Osteocyte (in vitro differentiated cells): ENCODE measurements at regions not wholly inside any gene's neighbourhood (a gene's known extent, or its start where the extent isn't known, plus 50 kb on each side); places are given as distances from the start of the nearest gene placed in this dataset.

Experiments used
- DNase-seq: peaks from one replicate; pipeline ENCODE4 v3.0.0; 2021; ENCODE audit warnings: mixed read lengths; ENCODE audit not compliant: unreplicated experiment; ENCODE audit errors: extremely low spot score
- H3K27ac Mint-ChIP-seq: one replicate; pipeline ENCODE4 v1.8.0; 2021; ENCODE audit warnings: mild to moderate bottlenecking, mixed read lengths; ENCODE audit not compliant: unreplicated experiment
- H3K27me3 Mint-ChIP-seq: one replicate; pipeline ENCODE4 v1.8.0; 2021; ENCODE audit warnings: mixed read lengths; ENCODE audit not compliant: unreplicated experiment
- H3K36me3 Mint-ChIP-seq: one replicate; pipeline ENCODE4 v1.8.0; 2021; ENCODE audit warnings: mixed read lengths; ENCODE audit not compliant: unreplicated experiment
- H3K4me1 Mint-ChIP-seq: one replicate; pipeline ENCODE4 v1.8.0; 2021; ENCODE audit warnings: mixed read lengths; ENCODE audit not compliant: unreplicated experiment
- H3K4me3 Mint-ChIP-seq: one replicate; pipeline ENCODE4 v1.8.0; 2021; ENCODE audit warnings: mild to moderate bottlenecking, moderate library complexity, mixed read lengths; ENCODE audit not compliant: unreplicated experiment
- H3K9me3 Mint-ChIP-seq: one replicate; pipeline ENCODE4 v1.8.0; 2021; ENCODE audit warnings: mixed read lengths; ENCODE audit not compliant: unreplicated experiment
- CTCF ChIP-seq: fragments of 200-600 bp; sonication (generic); IDR thresholded peaks from 2 replicates; pipeline ENCODE4 v1.5.0; 2021; ENCODE audit warnings: antibody characterized with exemption, mild to moderate bottlenecking, moderate library complexity

GRCh38 chr11:70859180-70859579, 393.2 kb downstream of the SHANK2 start:
- Mint-ChIP-seq H3K4me1 (no peaks in the 10 kb centered on the region), H3K4me3 (no peak overlapping the region), H3K27ac (no peak overlapping the region), H3K27me3 (no peaks in the 10 kb centered on the region), H3K9me3 (peaks cover 8% of the 10 kb centered on the region), H3K36me3 (no peaks in the 10 kb centered on the region)
- TF ChIP-seq CTCF = no peak
- no peak for DNase-seq

GRCh38 chr11:70860888-70861287, 391.5 kb downstream of the SHANK2 start:
- Mint-ChIP-seq H3K4me1 (no peaks in the 10 kb centered on the region), H3K36me3 (no peaks in the 10 kb centered on the region), H3K4me3 (no peak overlapping the region), H3K27me3 (no peaks in the 10 kb centered on the region), H3K9me3 (peaks cover 7% of the 10 kb centered on the region), H3K27ac (no peak overlapping the region)
- no peak for TF ChIP-seq CTCF
- DNase-seq = no peak

- no peak for TF ChIP-seq CTCF
- H3K36me3 Mint-ChIP-seq = no peaks in the 10 kb centered on the region
- H3K27ac Mint-ChIP-seq = no peak overlapping the region
- no peak for DNase-seq
- H3K4me3 Mint-ChIP-seq = no peak overlapping the region
- H3K9me3 Mint-ChIP-seq = peaks cover 7% of the 10 kb centered on the region
- H3K27me3 Mint-ChIP-seq = no peaks in the 10 kb centered on the region
- no peaks in the 10 kb centered on the region for H3K4me1 Mint-ChIP-seq
These were observed 390.8 kb downstream of the SHANK2 start for GRCh38 chr11:70861559-70861958.

- H3K27ac Mint-ChIP-seq = no peak overlapping the region
- peaks cover 7% of the 10 kb centered on the region for H3K9me3 Mint-ChIP-seq
- H3K4me3 Mint-ChIP-seq = no peak overlapping the region
- no peaks in the 10 kb centered on the region for H3K27me3 Mint-ChIP-seq
- no peak for DNase-seq
- H3K4me1 Mint-ChIP-seq = no peaks in the 10 kb centered on the region
- H3K36me3 Mint-ChIP-seq = no peaks in the 10 kb centered on the region
- no peak for TF ChIP-seq CTCF
These were observed 390.3 kb downstream of the SHANK2 start for GRCh38 chr11:70862093-70862492.

- H3K36me3 Mint-ChIP-seq = no peaks in the 10 kb centered on the region
- no peak for TF ChIP-seq CTCF
- H3K27me3 Mint-ChIP-seq = no peaks in the 10 kb centered on the region
- no peak overlapping the region for H3K4me3 Mint-ChIP-seq
- no peak for DNase-seq
- no peak overlapping the region for H3K27ac Mint-ChIP-seq
- H3K4me1 Mint-ChIP-seq = no peaks in the 10 kb centered on the region
- peaks cover 7% of the 10 kb centered on the region for H3K9me3 Mint-ChIP-seq
These were observed 389.2 kb downstream of the SHANK2 start for GRCh38 chr11:70863186-70863585.
